ENCODE measurements at regions not wholly inside any gene's neighbourhood (a gene's known extent, or its start where the extent isn't known, plus 50 kb on each side); places are given as distances from the start of the nearest gene placed in this dataset.
"Not testable (repeated sequence)": the region's sequence is repeated elsewhere in the genome, so short reads cannot be mapped to it uniquely, and the experiment has no call there.

- Mint-ChIP-seq H3K27me3 (no peaks in the 10 kb centered on the region), H3K4me3 (no peak overlapping the region), H3K27ac (no peak overlapping the region), H3K9me3 (peaks cover 3% of the 10 kb centered on the region), H3K4me1 (ENCODE audit: unreplicated experiment) (peaks cover 4% of the 10 kb centered on the region), H3K36me3 (peaks cover 13% of the 10 kb centered on the region)
- no peak for DNase-seq (ENCODE audit: extremely low spot score, unreplicated experiment)
- TF ChIP-seq CTCF (conservative IDR thresholded peaks at IDR 0.05), result no peak
These were observed 91.6 kb downstream of the PRL start for GRCh38 chr6:22205266-22205665.

- no peak for DNase-seq (ENCODE audit: extremely low spot score, unreplicated experiment)
- no peak for TF ChIP-seq CTCF (conservative IDR thresholded peaks at IDR 0.05)
- H3K36me3 Mint-ChIP-seq, result peaks cover 12% of the 10 kb centered on the region
- peaks cover 3% of the 10 kb centered on the region for H3K9me3 Mint-ChIP-seq
- no peaks in the 10 kb centered on the region for H3K27me3 Mint-ChIP-seq
- H3K27ac Mint-ChIP-seq, result no peak overlapping the region
- no peak overlapping the region for H3K4me3 Mint-ChIP-seq
- peaks cover 4% of the 10 kb centered on the region for H3K4me1 Mint-ChIP-seq (ENCODE audit: unreplicated experiment)
These were observed 90.7 kb downstream of the PRL start for GRCh38 chr6:22206106-22206505.

GRCh38 chr6:22208026-22208425, 88.8 kb downstream of the PRL start:
- Mint-ChIP-seq H3K4me3 (no peak overlapping the region), H3K9me3 (no peaks in the 10 kb centered on the region), H3K36me3 (peaks cover 12% of the 10 kb centered on the region), H3K27ac (no peak overlapping the region), H3K27me3 (no peaks in the 10 kb centered on the region), H3K4me1 (ENCODE audit: unreplicated experiment) (peaks cover 4% of the 10 kb centered on the region)
- no peak for DNase-seq (ENCODE audit: extremely low spot score, unreplicated experiment)
- TF ChIP-seq CTCF (conservative IDR thresholded peaks at IDR 0.05), result no peak

GRCh38 chr6:22214314-22214713, 82.5 kb downstream of the PRL start:
- Mint-ChIP-seq H3K4me1 (ENCODE audit: unreplicated experiment) (no peaks in the 10 kb centered on the region), H3K27ac (no peak overlapping the region), H3K27me3 (no peaks in the 10 kb centered on the region), H3K36me3 (peaks cover 2% of the 10 kb centered on the region), H3K9me3 (no peaks in the 10 kb centered on the region), H3K4me3 (no peak overlapping the region)
- DNase-seq (ENCODE audit: extremely low spot score, unreplicated experiment), result no peak
- no peak for TF ChIP-seq CTCF (conservative IDR thresholded peaks at IDR 0.05)

GRCh38 chr6:22215474-22215873, 81.4 kb downstream of the PRL start:
- not testable (repeated sequence) for H3K4me1 Mint-ChIP-seq (ENCODE audit: unreplicated experiment); H3K27ac Mint-ChIP-seq; H3K9me3 Mint-ChIP-seq; H3K27me3 Mint-ChIP-seq; H3K4me3 Mint-ChIP-seq; DNase-seq (ENCODE audit: extremely low spot score, unreplicated experiment); H3K36me3 Mint-ChIP-seq

GRCh38 chr6:22218410-22218809, 78.4 kb downstream of the PRL start:
- no peak for DNase-seq (ENCODE audit: extremely low spot score, unreplicated experiment)
- peaks cover 13% of the 10 kb centered on the region for H3K4me1 Mint-ChIP-seq (ENCODE audit: unreplicated experiment)
- H3K36me3 Mint-ChIP-seq, result no peaks in the 10 kb centered on the region
- H3K27me3 Mint-ChIP-seq, result no peaks in the 10 kb centered on the region
- H3K27ac Mint-ChIP-seq, result no peak overlapping the region
- H3K9me3 Mint-ChIP-seq, result no peaks in the 10 kb centered on the region
- no peak for TF ChIP-seq CTCF (conservative IDR thresholded peaks at IDR 0.05)
- H3K4me3 Mint-ChIP-seq, result no peak overlapping the region

Measured in type B pancreatic cell (in vitro differentiated cells).